ENCODE measurements at regions not wholly inside any gene's neighbourhood (a gene's known extent, or its start where the extent isn't known, plus 50 kb on each side); places are given as distances from the start of the nearest gene placed in this dataset.

DNA sequence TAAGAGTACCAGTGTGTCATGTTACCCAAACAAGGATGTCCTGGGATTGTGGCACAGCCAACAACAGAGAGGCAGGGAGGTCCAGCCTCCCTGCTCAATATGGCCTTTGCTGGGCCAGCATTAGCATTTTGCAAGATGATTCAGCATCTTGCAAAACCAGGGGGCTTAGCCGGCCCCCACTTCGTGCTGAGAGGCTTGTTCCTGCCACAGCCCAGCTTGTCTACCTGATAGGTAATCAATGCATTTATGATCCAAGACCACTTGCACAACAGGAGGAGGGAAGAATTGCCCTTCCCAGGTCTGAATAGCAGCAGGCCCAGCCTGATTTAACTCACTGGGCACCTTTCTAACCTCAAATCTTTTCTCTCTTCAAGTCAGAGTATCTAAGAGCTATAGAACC lies 189.0 kb upstream of the SYT13 start:
- no peak overlapping the region for H3K4me3 Mint-ChIP-seq (ENCODE audit: unreplicated experiment)
- no peak overlapping the region for H3K27ac Mint-ChIP-seq (ENCODE audit: unreplicated experiment)
- no peak for TF ChIP-seq CTCF (IDR thresholded peaks at IDR 0.05)
- H3K27me3 Mint-ChIP-seq (ENCODE audit: unreplicated experiment), result peaks cover 48% of the 10 kb centered on the region
- no peak for DNase-seq (ENCODE audit: extremely low spot score, unreplicated experiment)
- H3K4me1 Mint-ChIP-seq (ENCODE audit: unreplicated experiment), result peaks cover 2% of the 10 kb centered on the region
- H3K36me3 Mint-ChIP-seq (ENCODE audit: unreplicated experiment), result no peaks in the 10 kb centered on the region
- no peaks in the 10 kb centered on the region for H3K9me3 Mint-ChIP-seq (ENCODE audit: unreplicated experiment)

DNA sequence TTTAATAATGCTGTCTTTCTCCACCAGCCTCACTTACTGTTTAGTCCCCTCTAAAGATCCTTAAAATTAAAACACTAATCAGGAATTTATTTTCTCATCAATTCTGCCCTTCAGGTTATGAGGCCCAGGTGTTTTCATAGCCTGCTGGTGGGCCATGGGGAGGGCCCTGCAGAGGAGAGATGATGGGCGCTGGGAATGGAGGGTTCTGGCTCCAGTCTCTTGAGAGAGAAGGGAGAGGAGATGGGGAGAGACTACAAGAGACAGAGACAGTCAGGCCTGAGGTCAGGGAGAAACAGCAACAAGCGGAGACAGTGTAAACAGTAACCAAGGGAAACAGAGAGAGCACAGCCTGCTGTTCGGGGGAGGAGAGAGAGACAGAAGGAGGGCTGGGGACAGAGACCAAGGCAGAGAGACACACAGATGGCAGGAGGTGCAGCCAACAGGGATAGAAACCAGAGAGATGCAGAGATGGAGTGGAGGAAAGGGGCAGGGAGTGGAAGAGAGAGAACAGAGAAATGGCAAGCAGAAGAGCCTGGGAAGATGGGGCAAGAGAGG lies 187.3 kb upstream of the SYT13 start:
- no peak for DNase-seq (ENCODE audit: extremely low spot score, unreplicated experiment)

DNA sequence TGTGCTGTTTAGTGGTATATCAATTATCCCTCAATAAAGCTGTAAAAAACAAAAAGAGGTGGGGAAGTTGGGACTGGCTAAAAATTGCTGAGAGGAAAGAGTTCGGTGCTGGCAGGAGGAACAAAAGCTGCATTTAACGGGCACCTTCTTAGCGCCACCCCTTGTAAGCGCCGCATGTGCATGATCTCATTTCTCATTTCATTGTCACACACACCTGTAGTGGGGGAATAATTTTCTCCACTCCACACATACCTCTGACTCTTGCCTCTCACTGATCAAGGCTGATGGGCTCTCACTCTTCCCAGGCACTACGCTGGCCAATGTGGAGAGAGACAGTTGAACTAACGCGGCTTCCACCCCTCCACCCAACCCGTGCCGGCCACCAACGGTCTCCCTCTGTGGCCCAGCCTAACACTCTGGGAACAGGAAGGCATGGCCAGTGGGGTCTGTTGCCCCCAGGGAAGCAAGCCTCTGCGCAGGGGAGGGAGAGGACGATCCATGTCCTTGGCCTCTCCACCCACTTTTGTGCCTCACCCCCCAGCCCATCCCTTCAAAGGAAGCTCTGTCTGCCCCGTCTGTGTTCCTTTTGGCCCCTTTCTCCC lies 186.7 kb upstream of the SYT13 start:
- Mint-ChIP-seq H3K36me3 (ENCODE audit: unreplicated experiment) (no peaks in the 10 kb centered on the region), H3K27me3 (ENCODE audit: unreplicated experiment) (peaks cover 32% of the 10 kb centered on the region), H3K4me1 (ENCODE audit: unreplicated experiment) (peaks cover 8% of the 10 kb centered on the region), H3K27ac (ENCODE audit: unreplicated experiment) (no peak overlapping the region), H3K9me3 (ENCODE audit: unreplicated experiment) (no peaks in the 10 kb centered on the region), H3K4me3 (ENCODE audit: unreplicated experiment) (no peak overlapping the region)
- no peak for DNase-seq (ENCODE audit: extremely low spot score, unreplicated experiment)
- no peak for TF ChIP-seq CTCF (IDR thresholded peaks at IDR 0.05)

More for the DNA sequence above, 187.3 kb upstream of the SYT13 start:
- Mint-ChIP-seq H3K4me1 (ENCODE audit: unreplicated experiment) (peaks cover 4% of the 10 kb centered on the region), H3K4me3 (ENCODE audit: unreplicated experiment) (no peak overlapping the region), H3K9me3 (ENCODE audit: unreplicated experiment) (no peaks in the 10 kb centered on the region), H3K27ac (ENCODE audit: unreplicated experiment) (no peak overlapping the region), H3K36me3 (ENCODE audit: unreplicated experiment) (no peaks in the 10 kb centered on the region), H3K27me3 (ENCODE audit: unreplicated experiment) (peaks cover 36% of the 10 kb centered on the region)
- TF ChIP-seq CTCF (IDR thresholded peaks at IDR 0.05), result no peak

DNA sequence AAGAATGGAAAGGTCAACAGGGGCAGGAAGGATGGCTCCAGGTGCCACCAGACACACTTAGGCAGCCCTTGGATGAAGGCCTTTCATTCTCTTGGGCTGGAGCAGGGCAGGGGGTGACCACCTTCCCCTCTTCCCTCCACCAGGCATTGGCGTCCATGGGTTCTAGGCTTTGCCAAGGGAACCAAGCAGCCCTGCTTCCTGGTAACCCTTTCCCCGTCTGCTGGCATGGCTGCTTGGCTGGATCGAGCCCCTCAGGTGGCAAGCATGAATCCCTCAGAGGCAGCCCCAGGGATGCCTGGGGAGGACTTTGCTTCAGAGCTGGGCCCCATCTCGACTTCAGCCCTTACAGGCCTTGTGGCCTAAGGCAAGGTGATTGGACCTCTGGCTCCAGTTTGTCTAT lies 185.1 kb upstream of the SYT13 start:
- H3K27ac Mint-ChIP-seq (ENCODE audit: unreplicated experiment), result no peak overlapping the region
- no peak overlapping the region for H3K4me3 Mint-ChIP-seq (ENCODE audit: unreplicated experiment)
- H3K36me3 Mint-ChIP-seq (ENCODE audit: unreplicated experiment), result no peaks in the 10 kb centered on the region
- H3K9me3 Mint-ChIP-seq (ENCODE audit: unreplicated experiment), result no peaks in the 10 kb centered on the region
- TF ChIP-seq CTCF (IDR thresholded peaks at IDR 0.05), result no peak
- H3K27me3 Mint-ChIP-seq (ENCODE audit: unreplicated experiment), result peaks cover 22% of the 10 kb centered on the region
- H3K4me1 Mint-ChIP-seq (ENCODE audit: unreplicated experiment), result peaks cover 8% of the 10 kb centered on the region
- no peak for DNase-seq (ENCODE audit: extremely low spot score, unreplicated experiment)

DNA sequence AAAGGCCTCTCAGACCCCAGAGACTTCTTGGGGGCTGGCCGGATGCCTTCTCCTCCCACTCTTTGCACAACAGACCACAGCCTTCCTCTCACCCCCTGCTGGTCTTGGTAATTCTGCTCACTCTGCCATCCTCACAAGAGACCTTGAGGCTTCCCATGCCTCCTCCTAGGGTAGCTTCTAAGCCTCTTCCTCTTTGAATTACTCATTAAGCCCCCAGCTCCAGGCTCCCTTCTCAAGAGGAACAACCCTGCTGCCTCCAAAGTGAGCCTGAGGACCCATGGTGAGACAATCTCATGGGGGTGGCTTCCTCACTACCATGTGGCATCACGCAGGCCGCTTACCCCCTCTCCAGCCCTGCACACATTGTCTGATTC lies 184.6 kb upstream of the SYT13 start:
- no peaks in the 10 kb centered on the region for H3K9me3 Mint-ChIP-seq (ENCODE audit: unreplicated experiment)
- H3K4me1 Mint-ChIP-seq (ENCODE audit: unreplicated experiment), result peaks cover 8% of the 10 kb centered on the region
- no peak overlapping the region for H3K27ac Mint-ChIP-seq (ENCODE audit: unreplicated experiment)
- no peak overlapping the region for H3K4me3 Mint-ChIP-seq (ENCODE audit: unreplicated experiment)
- no peak for TF ChIP-seq CTCF (IDR thresholded peaks at IDR 0.05)
- peaks cover 17% of the 10 kb centered on the region for H3K27me3 Mint-ChIP-seq (ENCODE audit: unreplicated experiment)
- DNase-seq (ENCODE audit: extremely low spot score, unreplicated experiment), result no peak
- H3K36me3 Mint-ChIP-seq (ENCODE audit: unreplicated experiment), result no peaks in the 10 kb centered on the region

All from osteocyte (in vitro differentiated cells).